Neuronal stem cell (in vitro differentiated cells): ENCODE measurements at regions not wholly inside any gene's neighbourhood (a gene's known extent, or its start where the extent isn't known, plus 50 kb on each side); places are given as distances from the start of the nearest gene placed in this dataset.

Experiments used
- DNase-seq: peaks from one replicate; pipeline ENCODE4 v3.0.0-alpha.2; 2013; ENCODE audit warnings: low spot score
- H2AFZ ChIP-seq: one replicate; pipeline ENCODE4 v1.6.1; 2013; ENCODE audit warnings: mild to moderate bottlenecking, low read length, inconsistent platforms
- H2AK5ac ChIP-seq: 2 replicates; pipeline ENCODE4 v1.6.1; 2013; ENCODE audit warnings: low read depth, mild to moderate bottlenecking, inconsistent platforms, low read length, moderate library complexity, mixed read lengths
- H2BK120ac ChIP-seq: 2 replicates; pipeline ENCODE4 v1.6.1; 2013; ENCODE audit warnings: low read depth, mild to moderate bottlenecking, inconsistent platforms, low read length, moderate library complexity, mixed read lengths
- H2BK12ac ChIP-seq: one replicate; pipeline ENCODE4 v1.6.1; 2013; ENCODE audit warnings: low read length, inconsistent platforms
- H2BK15ac ChIP-seq: 2 replicates; pipeline ENCODE4 v1.6.1; 2013; ENCODE audit warnings: mild to moderate bottlenecking, low read length, inconsistent platforms, mixed read lengths
- H2BK5ac ChIP-seq: one replicate; pipeline ENCODE4 v1.6.1; 2013; ENCODE audit warnings: inconsistent platforms, mild to moderate bottlenecking, low read length, moderate library complexity
- H3K14ac ChIP-seq: one replicate; pipeline ENCODE4 v1.6.1; 2013; ENCODE audit warnings: low read length, inconsistent platforms
- H3K18ac ChIP-seq: 2 replicates; pipeline ENCODE4 v1.6.1; 2013; ENCODE audit warnings: low read length, inconsistent platforms
- H3K23ac ChIP-seq: 2 replicates; pipeline ENCODE4 v1.6.1; 2013; ENCODE audit warnings: low read depth, mild to moderate bottlenecking, mixed read lengths, low read length, inconsistent platforms; ENCODE audit not compliant: poor library complexity
- H3K27ac ChIP-seq: replicated peaks from 3 replicates; pipeline ENCODE4 v1.5.1; 2013; ENCODE audit warnings: low read length, inconsistent platforms
- H3K27me3 ChIP-seq, 3 experiments: 2 replicates each; pipeline ENCODE4 v1.6.1; 2013; ENCODE audit warnings: low read length in 3 of 3, mild to moderate bottlenecking in 2 of 3, inconsistent platforms in 1 of 3, low read depth in 1 of 3, mixed read lengths in 1 of 3, moderate library complexity in 1 of 3; ENCODE audit not compliant: control insufficient read depth in 3 of 3, insufficient read depth in 3 of 3
- H3K36me3 ChIP-seq, 2 donors: replicated peaks in 1 of 2; 2 replicates each; pipeline ENCODE4 v1.6.1; 2013; ENCODE audit warnings: low read length in 2 of 2; ENCODE audit not compliant: control insufficient read depth in 2 of 2, insufficient read depth in 2 of 2
- H3K4ac ChIP-seq: 2 replicates; pipeline ENCODE4 v1.6.1; 2013; ENCODE audit warnings: inconsistent platforms, mild to moderate bottlenecking, low read length, moderate library complexity
- H3K4me1 ChIP-seq, 2 donors: 1 replicate in 1 of 2; 2 replicates in 1 of 2; pipeline ENCODE4 v1.6.1; 2013; ENCODE audit warnings: low read length in 2 of 2, low read depth in 1 of 2; ENCODE audit not compliant: control insufficient read depth in 2 of 2, insufficient read depth in 1 of 2
- H3K4me2 ChIP-seq: one replicate; pipeline ENCODE4 v1.6.1; 2013; ENCODE audit warnings: mild to moderate bottlenecking, low read length, inconsistent platforms; ENCODE audit not compliant: insufficient read depth, poor library complexity, severe bottlenecking
- H3K4me3 ChIP-seq, 2 donors: 2 replicates each; pipeline ENCODE4 v1.5.1; 2013; ENCODE audit warnings: low read length in 2 of 2, mild to moderate bottlenecking in 2 of 2, inconsistent platforms in 1 of 2, moderate library complexity in 1 of 2
- H3K79me1 ChIP-seq: one replicate; pipeline ENCODE4 v1.6.1; 2013; ENCODE audit warnings: low read depth, mild to moderate bottlenecking, inconsistent platforms, low read length, moderate library complexity
- H3K9ac ChIP-seq: one replicate; pipeline ENCODE4 v1.6.1; 2013; ENCODE audit warnings: mild to moderate bottlenecking, low read depth, low read length, inconsistent platforms; ENCODE audit not compliant: poor library complexity
- H3K9me3 ChIP-seq, 2 donors: replicated peaks in 1 of 2; 2 replicates each; pipeline versions ENCODE3 to v1.6.1; 2013; ENCODE audit warnings: low read length in 2 of 2, mild to moderate bottlenecking in 2 of 2, inconsistent platforms in 1 of 2, low read depth in 1 of 2, mixed read lengths in 1 of 2, moderate library complexity in 1 of 2; ENCODE audit not compliant: control insufficient read depth in 2 of 2, insufficient read depth in 1 of 2
- H4K8ac ChIP-seq: one replicate; pipeline ENCODE4 v1.6.1; 2013; ENCODE audit warnings: low read depth, mild to moderate bottlenecking, inconsistent platforms, low read length, moderate library complexity
- H4K91ac ChIP-seq: one replicate; pipeline ENCODE4 v1.6.1; 2013; ENCODE audit warnings: low read length, low read depth, mild to moderate bottlenecking, inconsistent platforms; ENCODE audit not compliant: poor library complexity
- WGBS, 2 donors: extraction: QIAGEN DNeasy Blood & Tissue Kit; methylation state at CpG; one replicate each; pipeline ENCODE4 v1.1.7; 2013; ENCODE audit warnings: missing lambda C conversion rate in 2 of 2, mixed read lengths in 1 of 2; ENCODE audit not compliant: insufficient read length in 2 of 2, insufficient replicate concordance in 1 of 2; ENCODE audit errors: extremely low coverage in 2 of 2; 5-methylcytosine and 5-hydroxymethylcytosine counted together

DNA sequence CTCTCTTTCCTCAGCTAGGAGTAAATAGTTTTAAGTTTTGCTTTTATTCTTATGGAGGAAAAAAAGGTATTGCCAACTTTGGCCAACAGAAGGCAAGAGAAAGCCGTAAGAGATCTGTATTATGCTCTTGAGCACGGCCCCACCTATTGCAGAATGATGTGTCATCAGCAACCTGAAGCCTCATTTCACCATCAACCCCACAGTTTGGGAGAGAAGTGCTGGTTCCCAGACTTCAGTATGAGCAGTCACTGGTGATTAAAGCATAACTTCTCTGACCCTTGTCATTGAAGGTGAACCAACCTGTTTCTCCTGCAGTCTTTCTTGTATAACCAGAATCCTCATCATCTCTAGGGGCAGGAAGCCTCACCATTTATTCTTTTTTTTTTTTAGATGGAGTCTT lies 100.2 kb downstream of the SIPA1L2 start:
- Histone ChIP-seq H3K27me3 (no peaks in the 10 kb centered on the region), H3K4me2 (no peak overlapping the region), H3K9ac (no peak overlapping the region), H2BK120ac (no peak overlapping the region), H3K9me3 (peaks cover 0 to 3% of the 10 kb centered on the region in 2 donors), H2AFZ (no peak overlapping the region), H3K79me1 (peaks cover 1% of the 10 kb centered on the region), H4K8ac (no peak overlapping the region), H2BK15ac (no peak overlapping the region), H2BK12ac (no peak overlapping the region), H3K4me3 (no peak overlapping the region), H4K91ac (no peak overlapping the region), H3K36me3 (peaks cover 2 to 45% of the 10 kb centered on the region in 2 donors), H3K27ac (no peak overlapping the region), H3K18ac (no peak overlapping the region), H3K4me1 (peaks cover 0 to 7% of the 10 kb centered on the region in 2 donors), H2AK5ac (no peak overlapping the region), H3K4ac (no peak overlapping the region), H2BK5ac (no peak overlapping the region), H3K23ac (no peak overlapping the region), H3K14ac (no peak overlapping the region)
- no peak for DNase-seq
- no CpG with 5 or more reads among the region's 2 CpGs for WGBS, 2 donors

GRCh38 chr1:232528472-232529089 lies 101.4 kb downstream of the SIPA1L2 start:
- H3K14ac ChIP-seq, result no peak overlapping the region
- H3K36me3 ChIP-seq, result peaks cover 2 to 45% of the 10 kb centered on the region in 2 donors
- no peak overlapping the region for H3K23ac ChIP-seq
- no peak overlapping the region for H3K18ac ChIP-seq
- H2BK120ac ChIP-seq, result no peak overlapping the region
- H3K4me3 ChIP-seq, result no peak overlapping the region
- DNase-seq, result no peak
- no peak overlapping the region for H2BK12ac ChIP-seq
- no peaks in the 10 kb centered on the region for H3K27me3 ChIP-seq
- H2AK5ac ChIP-seq, result no peak overlapping the region
- H3K27ac ChIP-seq, result no peak overlapping the region
- peaks cover 6 to 7% of the 10 kb centered on the region in 2 donors for H3K4me1 ChIP-seq
- H4K91ac ChIP-seq, result no peak overlapping the region
- WGBS, 2 donors, result 100% methylated on average over 1 of the region's 2 CpGs
- no peak overlapping the region for H2BK15ac ChIP-seq
- no peak overlapping the region for H3K9ac ChIP-seq
- H3K79me1 ChIP-seq, result peaks cover 3% of the 10 kb centered on the region
- no peak overlapping the region for H3K4ac ChIP-seq
- no peak overlapping the region for H2AFZ ChIP-seq
- H2BK5ac ChIP-seq, result no peak overlapping the region
- H3K4me2 ChIP-seq, result no peak overlapping the region
- H4K8ac ChIP-seq, result no peak overlapping the region
- no peaks in the 10 kb centered on the region for H3K9me3 ChIP-seq

GRCh38 chr1:232524056-232524455 lies 105.9 kb downstream of the SIPA1L2 start:
- Histone ChIP-seq H2BK12ac (no peak overlapping the region), H3K23ac (no peak overlapping the region), H2AFZ (no peak overlapping the region), H2BK120ac (no peak overlapping the region), H3K36me3 (peaks cover 0 to 19% of the 10 kb centered on the region in 2 donors), H4K91ac (no peak overlapping the region), H3K9ac (no peak overlapping the region), H3K14ac (no peak overlapping the region), H2BK5ac (no peak overlapping the region), H3K4me3 (no peak overlapping the region), H3K4ac (no peak overlapping the region), H3K27me3 (no peaks in the 10 kb centered on the region), H3K4me1 (peaks cover 5 to 6% of the 10 kb centered on the region in 2 donors), H3K18ac (no peak overlapping the region), H3K27ac (no peak overlapping the region), H3K4me2 (no peak overlapping the region), H2AK5ac (no peak overlapping the region), H2BK15ac (no peak overlapping the region), H4K8ac (no peak overlapping the region), H3K9me3 (no peaks in the 10 kb centered on the region), H3K79me1 (peaks cover 6% of the 10 kb centered on the region)
- DNase-seq, result no peak
- WGBS, 2 donors, result no CpG with 5 or more reads among the region's 2 CpGs

GRCh38 chr1:232522189-232522588 lies 107.7 kb downstream of the SIPA1L2 start:
- Histone ChIP-seq H4K91ac (no peak overlapping the region), H3K9me3 (no peaks in the 10 kb centered on the region), H3K23ac (no peak overlapping the region), H3K27me3 (no peaks in the 10 kb centered on the region), H2BK12ac (no peak overlapping the region), H2BK5ac (no peak overlapping the region), H3K4ac (no peak overlapping the region), H2AFZ (no peak overlapping the region), H4K8ac (no peak overlapping the region), H3K18ac (no peak overlapping the region), H3K79me1 (peaks cover 6% of the 10 kb centered on the region), H3K14ac (no peak overlapping the region), H3K36me3 (peaks cover 0 to 22% of the 10 kb centered on the region in 2 donors), H3K9ac (no peak overlapping the region), H2BK120ac (no peak overlapping the region), H3K4me2 (no peak overlapping the region), H3K4me3 (no peak overlapping the region), H3K27ac (no peak overlapping the region), H2BK15ac (no peak overlapping the region), H3K4me1 (peaks cover 6 to 7% of the 10 kb centered on the region in 2 donors), H2AK5ac (no peak overlapping the region)
- WGBS, 2 donors, result no CpG with 5 or more reads among the region's 1 CpG
- DNase-seq, result no peak
